ENCODE measurements at regions not wholly inside any gene's neighbourhood (a gene's known extent, or its start where the extent isn't known, plus 50 kb on each side); places are given as distances from the start of the nearest gene placed in this dataset.

GRCh38 chr5:173408946-173409345 lies 80.7 kb upstream of the STC2 start:
- no peaks in the 10 kb centered on the region for H3K4me1 ChIP-seq (ENCODE audit: insufficient read depth, low read length, severe bottlenecking)
- no peak for TF ChIP-seq EZH2 (IDR thresholded peaks at IDR 0.05; ENCODE audit: borderline replicate concordance, low read length)
- TF ChIP-seq, protein P1, sequence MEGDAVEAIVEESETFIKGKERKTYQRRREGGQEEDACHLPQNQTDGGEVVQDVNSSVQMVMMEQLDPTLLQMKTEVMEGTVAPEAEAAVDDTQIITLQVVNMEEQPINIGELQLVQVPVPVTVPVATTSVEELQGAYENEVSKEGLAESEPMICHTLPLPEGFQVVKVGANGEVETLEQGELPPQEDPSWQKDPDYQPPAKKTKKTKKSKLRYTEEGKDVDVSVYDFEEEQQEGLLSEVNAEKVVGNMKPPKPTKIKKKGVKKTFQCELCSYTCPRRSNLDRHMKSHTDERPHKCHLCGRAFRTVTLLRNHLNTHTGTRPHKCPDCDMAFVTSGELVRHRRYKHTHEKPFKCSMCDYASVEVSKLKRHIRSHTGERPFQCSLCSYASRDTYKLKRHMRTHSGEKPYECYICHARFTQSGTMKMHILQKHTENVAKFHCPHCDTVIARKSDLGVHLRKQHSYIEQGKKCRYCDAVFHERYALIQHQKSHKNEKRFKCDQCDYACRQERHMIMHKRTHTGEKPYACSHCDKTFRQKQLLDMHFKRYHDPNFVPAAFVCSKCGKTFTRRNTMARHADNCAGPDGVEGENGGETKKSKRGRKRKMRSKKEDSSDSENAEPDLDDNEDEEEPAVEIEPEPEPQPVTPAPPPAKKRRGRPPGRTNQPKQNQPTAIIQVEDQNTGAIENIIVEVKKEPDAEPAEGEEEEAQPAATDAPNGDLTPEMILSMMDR (IDR thresholded peaks at IDR 0.05; ENCODE audit: low read length) = no peak
- no peak overlapping the region for H3K9ac ChIP-seq (ENCODE audit: low read length)
- H3K4me2 ChIP-seq (ENCODE audit: low read length) = no peak overlapping the region
- no peaks in the 10 kb centered on the region for H3K36me3 ChIP-seq (ENCODE audit: insufficient read depth, low read length)
- H3K4me3 ChIP-seq (ENCODE audit: low read depth, low read length, poor library complexity, severe bottlenecking) = no peak overlapping the region
- H3K79me2 ChIP-seq (ENCODE audit: insufficient read depth, low read length) = no peaks in the 10 kb centered on the region
- no peak overlapping the region for H3K27ac ChIP-seq (ENCODE audit: low read depth, low read length, poor library complexity, severe bottlenecking)
- no peaks in the 10 kb centered on the region for H4K20me1 ChIP-seq (ENCODE audit: insufficient read depth, low read length)
- no peaks in the 10 kb centered on the region for H3F3A ChIP-seq (ENCODE audit: insufficient read depth, low read length)
- no peak overlapping the region for H2AFZ ChIP-seq (ENCODE audit: low read length)
- H3K9me3 ChIP-seq (ENCODE audit: low read length) = no peaks in the 10 kb centered on the region
- H3K27me3 ChIP-seq (ENCODE audit: insufficient read depth, low read length) = no peaks in the 10 kb centered on the region
- no peaks in the 10 kb centered on the region for H3K9me2 ChIP-seq (ENCODE audit: low read depth, low read length)

DNA sequence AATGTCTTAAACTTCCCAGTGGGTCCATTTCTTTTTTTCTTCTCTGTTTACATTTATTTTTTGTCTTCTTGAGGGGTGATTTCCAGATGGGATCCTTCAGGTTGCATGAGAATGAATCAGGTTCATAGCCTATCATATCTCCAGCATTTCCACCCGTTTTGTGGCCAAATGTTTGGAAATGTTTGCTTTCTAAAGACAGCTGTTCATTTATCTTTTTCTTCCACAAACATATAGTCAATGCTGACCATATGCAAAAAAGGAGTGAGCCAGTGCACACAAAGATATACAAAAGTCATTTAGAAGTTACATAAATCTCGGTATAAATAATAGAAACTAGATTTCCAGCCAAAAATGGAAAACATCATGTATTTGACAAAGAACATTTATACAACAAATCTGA lies 71.6 kb upstream of the STC2 start:
- H3F3A ChIP-seq (ENCODE audit: insufficient read depth, low read length) = no peaks in the 10 kb centered on the region
- H3K4me1 ChIP-seq (ENCODE audit: insufficient read depth, low read length, severe bottlenecking) = no peaks in the 10 kb centered on the region
- no peak overlapping the region for H3K27ac ChIP-seq (ENCODE audit: low read depth, low read length, poor library complexity, severe bottlenecking)
- no peaks in the 10 kb centered on the region for H3K79me2 ChIP-seq (ENCODE audit: insufficient read depth, low read length)
- no peak overlapping the region for H2AFZ ChIP-seq (ENCODE audit: low read length)
- no peaks in the 10 kb centered on the region for H3K9me2 ChIP-seq (ENCODE audit: low read depth, low read length)
- no peaks in the 10 kb centered on the region for H3K36me3 ChIP-seq (ENCODE audit: insufficient read depth, low read length)
- TF ChIP-seq, protein P1 (IDR thresholded peaks at IDR 0.05; ENCODE audit: low read length) = no peak
- no peak for TF ChIP-seq EZH2 (IDR thresholded peaks at IDR 0.05; ENCODE audit: borderline replicate concordance, low read length)
- H4K20me1 ChIP-seq (ENCODE audit: insufficient read depth, low read length) = no peaks in the 10 kb centered on the region
- H3K4me2 ChIP-seq (ENCODE audit: low read length) = no peak overlapping the region
- H3K9me3 ChIP-seq (ENCODE audit: low read length) = no peaks in the 10 kb centered on the region
- no peak overlapping the region for H3K9ac ChIP-seq (ENCODE audit: low read length)
- H3K4me3 ChIP-seq (ENCODE audit: low read depth, low read length, poor library complexity, severe bottlenecking) = no peak overlapping the region
- no peaks in the 10 kb centered on the region for H3K27me3 ChIP-seq (ENCODE audit: insufficient read depth, low read length)

- H3K9me2 ChIP-seq (ENCODE audit: low read depth, low read length) = no peaks in the 10 kb centered on the region
- no peaks in the 10 kb centered on the region for H3K79me2 ChIP-seq (ENCODE audit: insufficient read depth, low read length)
- H4K20me1 ChIP-seq (ENCODE audit: insufficient read depth, low read length) = no peaks in the 10 kb centered on the region
- no peak for TF ChIP-seq EZH2 (IDR thresholded peaks at IDR 0.05; ENCODE audit: borderline replicate concordance, low read length)
- TF ChIP-seq, protein P1 (IDR thresholded peaks at IDR 0.05; ENCODE audit: low read length) = no peak
- no peak overlapping the region for H2AFZ ChIP-seq (ENCODE audit: low read length)
- no peaks in the 10 kb centered on the region for H3K4me1 ChIP-seq (ENCODE audit: insufficient read depth, low read length, severe bottlenecking)
- no peaks in the 10 kb centered on the region for H3K36me3 ChIP-seq (ENCODE audit: insufficient read depth, low read length)
- H3K4me2 ChIP-seq (ENCODE audit: low read length) = no peak overlapping the region
- no peak overlapping the region for H3K9ac ChIP-seq (ENCODE audit: low read length)
- no peaks in the 10 kb centered on the region for H3K9me3 ChIP-seq (ENCODE audit: low read length)
- no peak overlapping the region for H3K27ac ChIP-seq (ENCODE audit: low read depth, low read length, poor library complexity, severe bottlenecking)
- no peaks in the 10 kb centered on the region for H3F3A ChIP-seq (ENCODE audit: insufficient read depth, low read length)
- H3K27me3 ChIP-seq (ENCODE audit: insufficient read depth, low read length) = no peaks in the 10 kb centered on the region
- H3K4me3 ChIP-seq (ENCODE audit: low read depth, low read length, poor library complexity, severe bottlenecking) = no peak overlapping the region
Observed at GRCh38 chr5:173397516-173397915, 69.3 kb upstream of the STC2 start.

Measured in OCI-LY1 (cell line).